ENCODE measurements at regions not wholly inside any gene's neighbourhood (a gene's known extent, or its start where the extent isn't known, plus 50 kb on each side); places are given as distances from the start of the nearest gene placed in this dataset.
"Not testable (repeated sequence)": the region's sequence is repeated elsewhere in the genome, so short reads cannot be mapped to it uniquely, and the experiment has no call there.

DNA sequence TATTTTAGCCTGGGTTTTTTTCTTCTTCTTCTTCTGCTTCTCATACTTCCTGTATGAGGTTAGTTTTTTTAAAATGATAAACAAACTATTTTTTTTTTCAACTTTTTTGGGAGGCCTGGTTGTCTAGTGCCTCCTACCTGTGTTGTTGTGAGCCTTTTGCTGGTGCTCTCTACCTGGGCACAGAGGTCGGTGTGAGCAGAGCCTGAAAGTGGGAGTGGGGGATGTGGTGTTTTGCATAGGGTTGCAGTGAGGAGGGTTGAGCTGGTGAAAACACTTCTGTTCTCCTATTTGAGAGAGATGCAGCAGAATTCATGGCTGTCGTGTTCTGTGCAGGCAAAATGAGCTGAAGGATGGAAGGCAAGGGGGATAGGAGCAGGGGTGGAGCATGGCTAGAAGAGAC lies 232.7 kb upstream of the PLGLB2 start:
- not testable (repeated sequence) for DNase-seq (ENCODE audit: low read depth)

DNA sequence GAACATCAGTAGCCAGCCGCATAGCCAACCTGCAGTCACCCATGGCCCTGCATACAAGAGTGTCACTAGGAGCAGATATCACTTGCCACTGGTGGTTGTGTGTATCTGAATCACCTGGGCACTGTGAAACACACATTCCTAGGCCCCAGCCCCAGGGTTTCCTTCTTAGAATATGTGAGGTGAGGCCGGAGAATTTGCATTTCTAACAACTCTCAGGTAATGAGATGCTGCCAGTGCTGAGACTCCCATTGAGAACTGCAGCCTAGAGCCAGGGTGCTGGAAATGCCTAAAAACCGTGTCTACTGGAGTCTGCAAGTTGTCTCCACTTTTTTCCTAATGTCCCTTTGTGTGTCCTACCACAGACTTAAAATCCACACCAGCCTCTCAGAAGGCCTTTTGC lies 232.0 kb upstream of the PLGLB2 start:
- not testable (repeated sequence) for DNase-seq (ENCODE audit: low read depth)

DNA sequence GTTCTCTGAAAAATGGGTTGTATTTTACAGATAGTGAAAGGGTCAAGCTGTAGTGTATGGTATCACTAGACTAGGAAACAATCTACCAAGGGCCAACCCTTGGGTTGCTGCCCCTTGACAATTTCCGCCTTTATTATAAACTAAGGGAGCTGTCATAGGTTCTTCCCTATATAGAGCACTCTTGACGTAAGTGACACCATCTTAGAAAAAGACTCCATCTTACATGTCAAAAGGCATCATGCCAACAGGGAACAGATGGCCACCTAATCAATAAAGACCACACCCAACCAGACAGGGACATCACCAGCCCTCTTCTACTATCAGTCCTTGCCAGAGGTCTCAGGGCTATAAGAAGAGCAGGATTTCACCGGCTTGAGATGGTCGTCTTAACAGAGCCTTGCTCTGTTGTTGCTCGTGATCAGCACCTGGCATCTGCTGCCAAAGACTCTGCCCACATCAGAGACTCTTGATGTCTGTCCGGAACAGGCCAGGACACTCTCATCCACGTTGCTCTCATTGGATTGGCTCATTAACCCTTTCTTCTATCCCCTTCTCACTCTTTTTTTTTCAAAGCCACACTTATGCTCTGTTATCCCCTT lies 231.4 kb upstream of the PLGLB2 start:
- DNase-seq (ENCODE audit: low read depth) = not testable (repeated sequence)

DNA sequence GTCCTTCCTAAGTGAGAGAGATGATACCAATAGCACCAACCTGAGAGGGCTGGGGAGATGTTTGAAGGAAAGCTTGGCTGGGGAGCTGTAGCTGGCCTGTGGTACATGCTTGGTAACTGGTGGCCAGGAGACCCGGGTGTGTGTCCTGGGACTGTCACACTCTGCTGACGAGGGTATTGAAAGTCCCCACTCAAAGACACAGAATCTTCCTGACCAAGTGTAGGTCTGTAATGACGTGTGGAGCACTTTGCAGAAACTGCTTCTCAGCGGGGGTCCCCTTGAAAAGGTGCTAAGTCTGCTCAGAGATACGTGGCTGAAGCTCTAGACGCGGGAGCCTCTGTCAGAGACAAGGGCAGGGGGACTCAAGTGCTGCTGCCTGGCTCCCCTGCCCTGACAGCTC lies 230.4 kb upstream of the PLGLB2 start:
- not testable (repeated sequence) for DNase-seq (ENCODE audit: low read depth)

DNA sequence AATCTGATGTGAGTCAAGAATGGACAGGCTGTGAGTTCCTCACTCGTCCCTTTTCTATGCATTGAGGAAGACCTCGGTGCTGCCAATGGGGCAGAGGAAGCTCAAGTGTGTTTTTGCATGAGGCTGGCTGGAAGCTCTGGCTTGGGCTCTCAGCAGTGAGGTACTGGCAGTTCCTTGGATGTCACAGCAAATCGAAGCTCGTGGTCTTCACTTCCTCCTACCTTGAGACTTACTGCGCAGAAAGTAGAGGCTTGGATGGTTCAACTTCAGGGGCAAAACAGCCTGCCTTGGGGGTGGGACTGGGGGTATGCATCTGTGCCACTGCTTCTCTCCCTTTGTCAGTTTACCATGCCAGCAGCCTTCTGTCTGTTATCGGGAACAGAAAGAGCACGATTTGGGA lies 229.8 kb upstream of the PLGLB2 start:
- not testable (repeated sequence) for DNase-seq (ENCODE audit: low read depth)

DNA sequence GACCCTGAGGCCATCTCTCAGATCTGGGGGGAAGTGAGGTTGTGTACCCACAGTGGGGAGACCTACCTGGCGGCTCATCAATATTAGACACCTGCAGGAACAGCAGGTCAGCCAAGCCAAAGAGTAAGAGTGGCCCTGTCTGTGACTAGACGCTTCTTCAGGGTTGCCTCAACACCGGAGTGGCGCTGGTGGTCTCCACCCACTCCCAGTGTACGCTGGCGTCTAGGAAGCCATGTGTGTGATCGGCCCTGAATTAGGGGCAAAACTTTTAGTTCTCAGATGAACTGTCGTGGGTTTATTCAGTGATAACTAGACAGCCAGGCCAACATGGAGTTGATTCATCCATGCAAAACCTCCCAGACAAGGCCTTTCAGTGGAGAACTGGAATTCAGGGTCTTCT lies 229.3 kb upstream of the PLGLB2 start:
- DNase-seq (ENCODE audit: low read depth) = not testable (repeated sequence)

DNA sequence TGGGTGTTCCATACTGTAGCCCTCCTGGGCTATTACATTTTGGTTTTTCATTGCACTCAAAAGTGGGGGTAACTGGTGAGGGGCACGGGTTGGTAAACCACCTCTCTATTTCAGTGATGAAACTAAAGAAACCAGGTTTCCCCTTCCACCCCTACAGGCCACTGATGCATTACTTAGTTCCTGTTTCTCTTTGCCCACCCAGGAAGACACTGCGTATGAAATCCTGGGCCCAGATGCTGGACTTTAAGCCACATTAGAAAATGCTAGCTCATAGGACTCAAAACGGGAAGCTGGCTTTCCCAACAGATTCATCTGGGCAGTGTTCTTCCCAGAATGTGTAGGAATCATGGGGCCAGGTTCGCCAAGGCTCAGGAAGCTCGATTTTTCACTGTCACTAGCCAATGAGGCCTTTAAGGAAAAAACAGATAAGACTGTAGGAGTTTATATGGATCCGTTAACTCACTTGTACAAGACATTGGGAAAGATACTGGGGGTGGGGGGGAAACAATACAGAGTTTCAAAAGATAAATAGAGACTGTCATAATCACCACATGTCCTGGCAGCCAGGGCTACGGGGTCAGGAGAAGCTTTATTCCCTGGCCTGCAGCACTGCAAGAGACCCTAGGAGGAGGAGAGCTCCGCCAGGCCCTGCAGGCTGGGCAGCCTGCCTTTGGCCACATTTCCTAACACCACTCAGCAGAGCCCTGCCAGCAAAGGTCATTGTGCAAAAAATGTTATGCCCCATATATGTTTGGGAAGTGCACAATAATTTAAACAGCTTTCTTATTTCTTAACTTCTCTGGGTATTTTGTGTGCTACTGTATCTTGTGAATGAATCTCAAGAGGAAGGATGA lies 228.5 kb upstream of the PLGLB2 start:
- not testable (repeated sequence) for DNase-seq (ENCODE audit: low read depth)

DNA sequence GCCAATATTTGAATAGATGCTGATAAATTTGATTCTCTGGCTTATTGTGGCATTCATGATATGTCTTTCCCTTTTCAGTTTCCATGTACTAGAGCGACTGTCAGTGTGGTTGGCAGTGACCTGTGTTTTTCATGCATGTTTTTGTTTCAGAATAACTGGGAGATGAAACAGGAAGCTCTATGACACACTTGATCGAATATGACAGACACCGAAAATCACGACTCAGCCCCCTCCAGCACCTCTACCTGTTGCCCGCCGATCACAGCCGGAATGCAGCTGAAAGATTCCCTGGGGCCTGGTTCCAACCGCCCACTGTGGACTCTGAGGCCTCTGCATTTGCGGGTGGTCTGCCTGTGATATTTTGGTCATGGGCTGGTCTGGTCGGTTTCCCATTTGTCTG lies 226.8 kb upstream of the PLGLB2 start:
- peak; percentile 18 for DNase-seq (ENCODE audit: low read depth)

DNA sequence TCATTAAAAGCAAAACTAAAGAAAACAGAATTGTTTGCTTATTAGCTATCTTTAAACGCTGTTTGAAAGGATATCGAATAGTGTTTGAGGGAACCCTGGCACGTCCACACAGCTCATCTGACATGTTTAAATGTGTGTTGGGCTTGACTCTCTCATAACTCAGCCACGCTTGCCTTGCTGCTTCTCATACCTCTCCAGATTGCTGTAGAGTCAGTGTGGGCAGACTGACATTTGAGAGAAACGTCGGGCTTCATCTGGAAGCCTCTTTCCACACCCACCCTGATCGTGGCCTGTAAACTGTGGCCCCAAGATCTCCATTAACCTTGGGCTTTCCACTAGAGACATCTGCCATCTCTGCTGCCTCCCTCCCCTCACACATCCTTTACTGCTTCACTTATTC lies 226.4 kb upstream of the PLGLB2 start:
- DNase-seq (ENCODE audit: low read depth) = not testable (repeated sequence)

DNA sequence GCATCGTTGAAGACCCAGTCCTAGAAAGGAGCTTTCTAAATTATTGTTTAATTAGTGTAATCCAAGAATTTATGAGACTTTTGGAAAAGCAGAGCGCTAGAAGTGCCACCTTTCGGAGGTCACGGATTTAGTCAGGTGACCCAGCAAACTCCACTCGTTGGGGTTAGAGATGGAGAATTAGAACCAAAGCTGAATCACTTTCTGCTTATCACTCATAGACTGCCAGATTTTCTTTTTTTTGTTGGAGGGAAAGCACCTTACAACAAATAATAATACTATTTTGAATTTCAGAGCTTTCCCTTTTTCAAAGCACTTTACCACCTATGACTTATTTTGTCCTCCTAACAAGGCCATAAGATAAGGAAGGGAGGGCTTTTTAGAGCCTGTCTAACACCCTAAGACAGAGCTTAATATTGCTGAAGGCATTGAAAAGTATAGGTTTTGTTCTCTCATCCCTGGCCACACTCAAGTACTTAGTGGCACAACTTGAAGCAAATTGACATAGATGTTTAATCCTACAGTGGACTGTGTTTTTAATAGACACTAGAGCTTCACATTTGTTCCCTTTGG lies 223.2 kb upstream of the PLGLB2 start:
- DNase-seq (ENCODE audit: low read depth) = not testable (repeated sequence)

DNA sequence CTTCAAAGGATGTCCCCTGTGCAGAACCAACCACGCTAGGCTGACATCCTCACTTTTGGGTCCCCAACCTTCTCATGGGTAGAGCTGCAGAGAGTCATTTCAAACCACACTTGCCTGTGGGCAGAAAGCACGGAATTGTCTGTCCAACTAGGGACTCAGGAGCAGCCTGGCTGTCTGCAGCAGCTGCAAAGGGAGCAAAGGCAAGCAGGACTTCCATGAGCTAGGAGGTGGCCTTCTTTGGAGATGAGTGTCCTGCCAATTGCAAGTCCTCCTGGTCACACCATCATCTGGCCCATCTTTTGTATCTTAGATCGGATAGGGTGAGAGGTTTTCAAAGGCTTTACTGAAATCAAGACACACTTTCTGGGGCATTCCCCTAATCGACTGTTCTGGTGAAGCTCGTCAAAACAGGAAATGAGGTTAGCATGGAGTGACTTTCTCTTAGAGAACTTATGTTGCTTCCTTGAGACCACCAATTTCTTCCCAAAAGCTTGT lies 222.3 kb upstream of the PLGLB2 start:
- DNase-seq (ENCODE audit: low read depth) = not testable (repeated sequence)

DNA sequence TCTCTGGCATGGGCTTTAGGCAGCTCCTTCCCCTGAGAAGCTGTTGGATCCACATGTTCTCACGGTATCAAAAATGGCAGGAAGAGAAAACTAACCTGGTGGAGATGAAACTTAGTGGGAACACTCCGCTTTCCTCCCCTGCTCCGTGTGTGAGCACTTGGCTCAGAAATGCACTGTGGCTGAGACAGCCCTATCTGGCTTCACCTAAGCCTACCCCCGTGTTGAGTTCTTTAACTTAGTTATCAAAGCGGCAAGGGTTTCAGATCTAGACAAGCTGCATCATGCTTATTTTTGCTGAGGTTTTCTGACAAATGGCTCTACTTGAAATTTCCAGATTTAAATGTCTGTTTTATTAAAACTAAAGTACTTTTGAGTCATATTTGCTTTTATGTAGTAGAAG lies 221.6 kb upstream of the PLGLB2 start:
- DNase-seq (ENCODE audit: low read depth) = not testable (repeated sequence)

DNA sequence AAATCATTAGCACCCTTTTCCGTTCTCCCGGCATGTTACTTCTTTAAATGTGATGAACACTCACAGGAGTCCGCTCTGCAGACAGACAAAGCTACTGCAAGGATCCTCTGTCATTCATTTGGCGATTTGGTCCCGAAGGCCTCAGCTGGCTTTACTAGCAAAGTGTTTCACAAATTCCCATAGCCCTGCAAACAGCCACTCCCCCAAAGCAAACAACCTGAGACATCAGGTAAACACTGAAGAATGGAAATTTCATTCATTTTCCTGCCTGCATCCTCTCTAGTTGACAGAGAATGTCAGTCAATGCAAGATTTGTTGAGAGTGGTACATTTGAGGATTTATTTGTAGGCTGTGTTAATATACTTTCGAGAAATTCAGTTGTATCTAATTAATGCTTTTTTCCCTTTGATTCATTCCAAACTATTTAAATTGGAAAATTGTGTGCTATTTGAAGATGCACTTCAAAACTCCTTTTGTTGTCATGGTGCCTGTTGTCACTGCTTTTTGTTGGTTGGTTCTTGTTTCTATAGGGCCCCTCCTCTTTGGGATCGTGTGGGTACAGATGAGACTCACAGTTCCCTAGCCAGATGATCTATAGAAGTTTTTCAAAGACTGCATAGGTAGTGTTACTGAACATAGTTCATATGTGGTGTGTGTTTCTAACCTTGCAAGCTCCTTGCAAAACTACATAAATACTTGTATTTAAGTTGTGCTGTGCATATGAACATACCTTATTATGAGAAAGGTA lies 215.7 kb upstream of the PLGLB2 start:
- DNase-seq (ENCODE audit: low read depth) = not testable (repeated sequence)

DNA sequence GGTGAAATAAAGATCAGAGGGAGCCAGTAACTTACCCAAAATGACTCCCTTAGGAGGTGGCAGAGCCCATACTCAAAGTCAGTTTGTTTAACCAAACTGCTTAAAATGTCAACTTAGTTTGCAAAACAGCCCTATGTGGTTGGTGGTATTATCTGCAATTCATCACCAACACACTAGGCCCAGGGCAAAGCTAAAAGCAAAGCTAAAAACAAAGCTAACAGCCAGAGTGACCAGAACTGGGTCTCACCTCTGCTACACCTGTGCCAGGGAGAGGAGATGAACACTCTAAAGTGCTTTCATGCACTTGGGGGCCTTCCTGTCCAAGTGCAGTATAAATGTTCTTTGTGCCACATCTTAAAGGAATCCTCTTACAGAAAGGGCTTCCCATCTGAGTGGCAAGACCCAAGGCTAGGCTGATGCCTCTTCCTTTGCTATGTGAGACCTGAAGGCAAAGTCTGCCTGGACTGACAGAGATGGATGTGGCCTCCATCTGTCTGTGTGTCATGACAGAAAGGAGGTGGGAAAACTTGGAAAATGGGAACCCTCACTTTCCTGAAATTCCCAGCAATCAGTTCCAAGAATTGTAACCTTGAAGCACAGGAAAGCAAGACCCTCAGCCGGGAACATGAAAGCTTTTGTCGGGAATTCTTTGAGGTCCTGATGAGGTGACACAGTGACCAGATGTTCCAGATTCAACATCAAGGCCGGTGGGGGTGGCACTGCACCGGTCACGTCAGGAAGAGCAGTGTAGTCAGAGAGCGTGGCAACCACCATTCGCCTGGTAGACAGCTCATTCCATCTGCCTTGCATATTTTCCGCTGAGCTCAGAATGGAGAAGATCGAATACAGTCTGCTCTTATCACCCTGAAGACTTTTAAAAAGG lies 214.3 kb upstream of the PLGLB2 start:
- not testable (repeated sequence) for DNase-seq (ENCODE audit: low read depth)

DNA sequence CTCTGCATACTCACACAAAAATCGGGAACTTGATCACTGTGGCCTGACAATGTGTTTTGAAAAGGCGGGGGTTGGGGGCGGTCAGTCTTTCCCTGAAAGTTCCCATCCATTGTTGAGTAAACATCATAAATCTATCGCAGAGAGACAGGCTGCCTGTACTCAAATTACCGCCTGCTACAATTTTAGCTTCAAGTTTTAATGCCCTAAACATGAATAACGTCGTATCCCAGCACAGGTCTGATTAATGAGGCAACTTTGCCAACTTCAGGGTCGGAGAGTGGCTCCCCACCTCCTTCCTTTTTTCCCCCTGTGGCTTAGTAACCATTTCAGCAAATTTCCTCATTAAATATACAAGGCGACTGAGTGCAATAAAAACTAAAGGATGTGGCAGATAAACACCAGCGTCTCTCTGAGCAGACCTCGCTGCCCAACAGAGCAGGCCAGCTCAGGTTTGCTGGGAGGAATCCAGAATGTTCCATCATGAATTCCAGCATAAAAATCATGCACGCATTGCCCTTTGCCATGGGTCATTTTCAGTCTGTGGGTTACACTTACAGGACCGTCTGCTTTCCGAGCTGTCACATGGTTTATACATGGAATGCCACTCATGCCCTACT lies 213.5 kb upstream of the PLGLB2 start:
- not testable (repeated sequence) for DNase-seq (ENCODE audit: low read depth)

DNA sequence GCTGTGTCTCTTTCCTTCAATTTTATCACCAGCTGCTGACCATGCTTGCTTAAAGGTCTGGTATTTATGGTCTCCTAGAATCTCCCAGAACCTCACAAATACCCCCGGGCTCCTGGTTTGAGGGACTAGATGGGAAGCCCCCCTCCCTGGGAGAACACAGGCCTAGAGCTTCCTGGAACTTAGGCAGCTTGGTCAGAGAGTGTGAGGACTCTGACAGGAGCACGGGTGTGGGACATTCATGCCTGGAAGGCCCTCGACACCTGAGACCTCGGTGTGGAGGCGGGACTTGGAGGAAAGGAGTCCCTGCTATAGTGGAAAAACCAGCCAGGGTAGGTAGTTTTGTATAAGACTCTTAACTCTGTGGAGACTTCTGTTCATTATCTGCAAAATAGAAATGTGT lies 211.5 kb upstream of the PLGLB2 start:
- not testable (repeated sequence) for DNase-seq (ENCODE audit: low read depth)

DNA sequence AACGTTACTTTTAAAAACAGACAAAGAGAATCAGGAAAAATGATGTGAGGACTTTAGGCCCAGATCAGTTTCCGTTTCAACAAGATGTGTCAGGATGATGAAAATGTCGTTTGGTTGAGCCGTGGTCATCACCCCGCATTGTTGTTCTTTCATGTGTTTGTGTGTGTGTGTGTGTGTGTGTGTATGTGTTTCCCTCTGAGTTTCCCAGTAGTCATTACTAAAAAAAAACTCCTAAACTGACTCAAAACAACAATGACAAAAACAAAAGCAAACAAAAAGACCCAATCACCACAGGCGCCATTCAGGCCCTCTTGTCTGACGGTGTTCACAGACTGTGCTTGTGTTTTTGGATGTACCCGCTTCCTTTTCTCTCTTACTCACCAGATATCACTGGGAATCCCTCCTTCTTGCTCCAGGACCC lies 210.6 kb upstream of the PLGLB2 start:
- not testable (repeated sequence) for DNase-seq (ENCODE audit: low read depth)

DNA sequence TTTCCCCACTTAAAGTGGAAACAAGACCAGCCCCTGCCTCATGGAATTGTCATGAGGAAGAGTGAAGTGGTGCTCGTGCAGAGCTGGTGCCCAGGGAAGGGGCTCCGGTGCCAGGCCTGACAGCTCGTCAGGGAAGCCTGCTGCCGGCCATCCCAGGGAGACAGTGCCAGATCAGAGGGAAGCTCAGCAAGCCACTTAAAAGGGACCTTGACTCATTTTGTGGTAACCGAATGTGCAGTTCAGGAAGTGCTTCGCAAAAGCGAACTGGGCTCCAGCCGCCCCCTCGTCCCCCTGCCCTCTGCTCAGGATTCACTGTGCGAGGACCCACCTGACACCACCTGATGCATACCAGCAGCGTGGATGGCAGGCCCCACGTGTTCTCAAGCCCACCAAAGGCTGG lies 209.6 kb upstream of the PLGLB2 start:
- not testable (repeated sequence) for DNase-seq (ENCODE audit: low read depth)

DNA sequence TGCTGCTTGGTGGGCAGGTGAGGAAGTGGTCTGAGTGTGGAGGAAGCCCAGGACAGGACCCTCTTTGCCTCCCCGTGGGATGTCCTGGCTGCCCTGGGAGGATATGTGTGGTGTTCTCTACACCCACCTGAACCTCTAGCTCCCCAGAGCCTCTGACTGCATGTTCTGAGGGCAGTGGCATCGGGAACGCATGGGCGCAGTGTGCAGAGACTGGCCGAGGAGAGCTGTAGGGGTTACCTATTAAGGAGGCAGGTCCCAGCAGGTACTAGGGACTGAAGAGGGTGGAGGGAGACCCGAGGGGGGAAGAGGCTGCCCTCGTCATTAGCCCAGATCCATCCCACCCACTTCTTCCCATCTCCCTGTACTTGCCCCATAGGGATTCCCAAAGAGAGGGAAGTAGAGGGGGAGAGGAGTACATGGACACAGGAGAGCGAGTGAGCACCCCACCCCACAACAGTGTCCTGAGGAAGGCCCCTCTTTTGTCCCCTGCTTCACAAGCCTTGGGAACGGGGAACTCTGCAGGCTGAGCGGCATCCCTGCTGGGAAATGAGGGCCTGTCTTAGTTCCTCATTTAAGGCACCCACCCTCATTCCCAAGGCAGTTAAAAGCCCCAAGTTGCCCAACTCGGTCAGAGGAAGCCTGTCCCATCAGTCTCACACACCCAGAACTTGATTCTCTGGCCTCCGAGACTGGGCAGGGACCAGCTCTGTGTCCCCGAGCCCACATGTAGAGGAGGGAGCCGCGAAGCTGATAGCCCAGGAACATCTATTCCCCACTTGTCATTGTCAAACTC lies 208.5 kb upstream of the PLGLB2 start:
- DNase-seq (ENCODE audit: low read depth) = not testable (repeated sequence)

DNA sequence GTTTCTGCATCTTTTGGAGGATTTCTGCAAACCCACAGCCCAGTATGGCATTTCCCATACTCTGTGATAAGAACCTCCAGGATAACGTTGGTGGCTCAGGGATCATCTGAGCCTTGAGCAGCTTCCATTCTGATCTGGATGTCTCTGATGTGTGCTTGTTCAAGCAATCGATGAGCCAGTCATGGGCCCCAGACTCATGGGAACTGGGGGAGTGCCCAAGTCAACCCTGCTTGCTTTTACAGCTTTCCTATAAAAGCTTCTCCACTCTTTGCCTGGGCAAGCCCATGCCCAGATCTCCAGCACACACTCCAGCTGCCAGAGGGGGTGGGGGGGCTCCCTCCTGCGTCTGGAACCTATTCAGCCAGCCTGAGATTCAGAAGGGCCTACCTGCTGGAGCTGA lies 207.6 kb upstream of the PLGLB2 start:
- DNase-seq (ENCODE audit: low read depth) = not testable (repeated sequence)

Data from stimulated activated CD4-positive, alpha-beta T cell treated with anti-CD3 and anti-CD28 coated beads, Interleukin-2, amount 100 ng/mL, for 4 hours (primary cell).